ENCODE measurements at regions not wholly inside any gene's neighbourhood (a gene's known extent, or its start where the extent isn't known, plus 50 kb on each side); places are given as distances from the start of the nearest gene placed in this dataset.

DNA sequence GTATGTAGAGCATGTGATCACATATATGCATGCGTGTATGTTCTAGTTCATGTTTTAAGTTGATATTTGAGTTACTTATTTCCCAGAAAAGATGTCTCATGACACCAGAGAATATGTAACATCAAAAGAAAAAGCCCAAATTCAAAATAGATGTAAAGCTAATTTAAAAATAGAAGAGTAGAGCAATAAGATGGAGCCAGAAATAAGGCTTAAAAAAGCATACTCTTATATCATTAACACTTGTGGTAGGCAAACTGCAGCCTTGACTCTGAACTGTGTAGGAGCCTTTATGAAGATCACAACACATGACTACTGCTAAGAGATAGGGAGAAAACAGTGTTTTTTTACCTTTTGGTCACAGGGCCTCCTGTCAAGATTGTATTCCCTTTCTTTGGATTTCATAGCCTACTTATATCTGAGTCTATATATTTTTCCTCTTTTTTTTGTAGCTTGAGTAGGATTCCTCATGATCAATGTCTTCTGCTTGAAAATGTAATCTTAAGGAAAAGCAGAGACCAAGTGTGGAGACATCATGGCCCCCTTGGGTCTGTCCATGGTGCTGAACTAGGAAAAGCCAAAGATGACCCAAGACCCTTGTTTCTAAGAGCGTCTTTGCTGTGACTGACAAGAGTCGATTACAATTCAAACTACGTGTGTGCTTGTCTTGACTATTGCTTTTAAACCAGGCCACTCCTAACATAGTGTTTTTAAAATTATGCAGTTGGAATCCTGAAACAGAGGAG, 390.4 kb downstream of the SHISA9 start:
- DNase-seq = no peak

DNA sequence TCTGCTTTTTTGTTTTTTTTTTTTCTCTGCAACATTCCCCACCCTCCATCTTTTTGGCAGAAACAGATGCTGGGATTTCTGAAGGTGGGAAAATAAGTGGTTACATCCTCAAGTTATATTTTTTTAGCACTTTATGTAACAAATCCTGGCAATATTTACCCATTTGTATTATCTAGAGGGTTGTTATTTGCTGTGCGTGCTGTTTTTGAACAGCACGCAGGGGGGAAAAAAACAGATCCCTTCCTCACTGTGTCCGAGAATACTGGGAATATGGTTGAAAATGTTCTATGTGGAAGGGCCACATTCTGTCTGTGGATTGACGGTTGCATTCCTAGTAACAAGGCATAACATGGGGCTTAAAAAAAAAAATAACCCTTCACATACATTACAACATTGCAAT, 394.8 kb downstream of the SHISA9 start:
- DNase-seq = no peak

DNA sequence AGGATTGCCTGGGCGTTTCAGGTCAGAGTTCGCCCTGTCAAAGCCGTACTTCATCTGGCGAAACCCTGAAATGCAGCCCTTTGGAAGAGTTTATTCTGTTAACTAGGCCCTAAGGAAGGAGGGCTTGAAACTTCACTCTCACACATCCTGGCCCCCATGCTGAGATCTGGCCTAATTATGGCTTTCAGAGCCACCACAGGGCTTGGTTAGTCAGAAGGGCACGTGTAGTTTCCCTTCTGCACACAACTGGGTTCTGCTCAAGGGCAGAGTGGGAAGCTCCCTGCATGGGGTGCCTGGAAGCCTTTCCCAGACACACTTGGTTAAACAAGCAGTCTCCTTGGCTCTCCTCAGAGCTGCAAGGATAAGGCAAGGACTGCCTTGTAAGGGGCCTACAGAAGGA, 397.3 kb downstream of the SHISA9 start:
- DNase-seq = no peak

- no peak for DNase-seq
Measured at GRCh38 chr16:13300066-13300840, 398.9 kb downstream of the SHISA9 start.

GRCh38 chr16:13305019-13305755, 403.8 kb downstream of the SHISA9 start:
- no peak for DNase-seq

DNA sequence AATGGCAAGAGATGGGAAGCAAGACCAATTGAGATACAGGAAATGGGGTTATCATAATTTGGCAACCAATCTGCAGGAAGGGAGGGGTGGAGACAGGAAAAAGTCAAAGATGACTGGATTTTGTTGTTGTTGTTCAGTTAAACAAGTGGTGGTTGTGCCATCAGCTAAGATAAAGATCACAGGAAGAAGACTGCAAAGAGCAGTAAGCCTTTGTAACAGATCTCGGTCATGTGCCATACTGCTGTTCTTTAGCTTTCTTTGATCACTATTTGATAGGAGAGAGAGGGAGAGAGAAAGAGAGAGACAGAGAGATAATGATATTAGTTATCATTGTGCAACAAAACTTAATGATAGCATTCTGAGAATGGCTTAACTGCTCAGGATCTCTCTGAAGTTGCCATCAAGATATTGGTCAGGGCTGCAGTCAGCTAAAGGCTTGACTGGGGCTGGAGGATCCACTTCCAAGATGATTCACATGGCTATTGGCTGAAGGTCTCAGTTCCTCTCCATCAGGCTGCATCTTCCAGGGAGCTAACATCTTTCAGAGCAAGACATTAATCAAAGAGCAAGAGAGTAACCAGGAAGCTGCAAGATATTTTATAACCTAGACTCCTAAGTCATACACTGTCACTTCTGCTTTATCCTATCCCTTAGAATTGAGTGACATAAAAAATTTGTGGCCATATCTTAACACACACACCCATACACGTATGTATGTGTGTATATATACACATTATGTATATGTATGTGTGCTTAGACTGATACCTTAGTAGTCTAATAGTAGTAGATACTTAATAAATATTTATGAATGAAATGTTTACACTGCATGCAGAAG, 405.0 kb downstream of the SHISA9 start:
- DNase-seq = no peak

- DNase-seq = peak; percentile 49
Measured at GRCh38 chr16:13307255-13307654, 405.9 kb downstream of the SHISA9 start.

DNA sequence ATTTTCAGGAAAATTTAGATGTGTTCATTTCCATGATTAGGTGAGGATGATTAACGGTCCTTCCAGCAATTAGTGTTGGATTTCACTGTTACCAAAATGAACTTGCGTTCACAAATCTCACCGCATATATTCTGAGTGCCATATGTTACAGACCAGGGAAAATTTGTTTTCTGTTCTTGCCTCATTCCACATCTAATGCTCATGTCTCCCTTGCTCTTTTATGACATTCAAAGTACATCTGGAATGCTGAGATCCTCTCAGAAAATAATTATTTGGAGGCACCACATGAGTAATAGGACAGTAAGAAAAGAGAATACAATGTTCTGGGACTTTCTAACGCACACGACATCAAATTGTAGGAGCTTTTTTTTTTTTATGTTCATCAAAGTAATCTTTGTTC, 406.5 kb downstream of the SHISA9 start:
- DNase-seq = no peak

DNA sequence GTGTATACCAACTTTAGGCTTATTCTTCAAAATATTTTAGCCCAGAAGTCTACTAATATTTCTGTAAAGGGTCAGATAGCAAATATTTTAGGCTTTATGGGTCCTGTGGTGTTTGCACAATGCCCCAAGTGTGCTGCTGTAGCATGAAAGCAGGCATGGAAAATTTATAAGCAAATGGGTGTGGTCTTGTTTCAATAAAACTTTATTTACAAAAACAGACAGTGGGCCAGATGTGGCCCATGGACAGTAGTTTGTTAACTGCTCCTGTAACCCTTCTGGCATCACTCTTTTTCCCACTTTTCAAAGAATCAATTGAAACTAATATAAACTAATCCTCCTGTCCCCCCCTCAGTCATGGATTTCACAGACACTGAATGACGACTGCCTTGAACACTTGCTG, 410.7 kb downstream of the SHISA9 start:
- no peak for DNase-seq

- no peak for DNase-seq
Measured at GRCh38 chr16:13313351-13313750, 412.0 kb downstream of the SHISA9 start.

- no peak for DNase-seq
Measured at GRCh38 chr16:13314633-13315032, 413.2 kb downstream of the SHISA9 start.

GRCh38 chr16:13315642-13316427, 414.4 kb downstream of the SHISA9 start:
- no peak for DNase-seq

DNA sequence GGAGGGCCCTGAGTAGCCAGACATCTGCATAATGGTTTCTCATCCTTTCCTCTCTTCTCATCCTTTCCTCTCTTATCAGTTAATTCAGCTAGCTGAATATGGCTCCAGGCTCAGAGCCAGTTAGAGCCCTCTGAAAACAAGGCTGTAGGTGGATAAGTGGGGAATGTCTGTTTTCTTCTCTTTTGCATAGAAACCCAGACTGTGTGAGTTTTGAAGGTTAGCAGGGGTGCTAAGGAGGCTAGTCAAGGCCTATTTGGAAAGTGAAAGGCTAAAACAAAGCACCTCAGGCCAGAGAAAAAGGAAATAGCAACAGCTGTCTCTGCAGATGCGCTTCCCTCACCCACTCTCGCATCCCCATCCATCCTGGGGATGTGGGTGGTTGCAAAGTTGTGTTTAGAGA, 420.9 kb downstream of the SHISA9 start:
- no peak for DNase-seq

DNA sequence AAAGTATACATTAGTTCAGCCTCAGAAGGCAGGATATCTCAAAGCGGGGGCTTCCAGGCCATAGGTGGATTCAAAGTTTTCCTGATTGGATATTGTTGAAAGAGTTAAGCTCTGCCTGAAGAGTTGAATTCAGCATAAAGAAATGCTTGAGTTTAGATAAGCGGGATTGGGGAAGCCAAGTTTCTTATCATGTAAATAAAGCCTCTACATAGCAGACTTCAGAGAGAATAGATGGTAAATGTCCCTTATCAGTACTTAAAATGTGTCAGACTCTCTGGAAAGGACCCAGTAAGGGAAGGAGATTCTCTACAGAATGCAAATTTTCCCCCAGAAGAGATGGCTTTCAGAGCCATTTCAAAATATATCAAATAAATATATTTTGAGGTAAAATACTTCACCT, 423.5 kb downstream of the SHISA9 start:
- no peak for DNase-seq

GRCh38 chr16:13325396-13325795, 424.0 kb downstream of the SHISA9 start:
- DNase-seq = no peak

- no peak for DNase-seq
Measured at GRCh38 chr16:13331918-13332317, 430.5 kb downstream of the SHISA9 start.

DNA sequence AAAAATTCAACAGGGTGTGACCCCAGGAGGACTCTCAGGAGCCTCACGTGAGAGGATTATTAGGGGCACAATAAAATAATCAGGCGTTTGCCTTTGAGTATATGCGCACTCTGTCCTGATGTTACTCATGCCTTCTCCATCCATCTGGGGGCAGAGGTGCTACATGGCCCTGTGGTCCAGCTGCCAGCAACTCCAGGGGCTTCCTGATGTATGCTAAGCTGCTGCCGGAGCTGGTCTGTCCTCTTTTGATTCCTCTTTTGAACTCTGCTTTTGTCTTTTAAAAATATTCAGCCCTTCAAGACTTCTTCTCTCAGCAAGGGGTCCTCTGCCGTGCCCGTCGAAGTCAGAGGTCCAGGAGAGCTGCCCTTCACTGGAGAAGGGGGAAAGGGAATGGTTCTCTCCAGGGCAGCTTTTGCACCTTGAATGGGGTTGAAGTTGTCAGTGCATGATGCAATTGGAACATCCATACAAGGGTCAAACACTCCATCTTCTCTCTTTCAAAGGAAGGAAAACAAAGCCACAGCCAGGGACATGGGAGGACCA, 431.4 kb downstream of the SHISA9 start:
- DNase-seq = no peak

DNA sequence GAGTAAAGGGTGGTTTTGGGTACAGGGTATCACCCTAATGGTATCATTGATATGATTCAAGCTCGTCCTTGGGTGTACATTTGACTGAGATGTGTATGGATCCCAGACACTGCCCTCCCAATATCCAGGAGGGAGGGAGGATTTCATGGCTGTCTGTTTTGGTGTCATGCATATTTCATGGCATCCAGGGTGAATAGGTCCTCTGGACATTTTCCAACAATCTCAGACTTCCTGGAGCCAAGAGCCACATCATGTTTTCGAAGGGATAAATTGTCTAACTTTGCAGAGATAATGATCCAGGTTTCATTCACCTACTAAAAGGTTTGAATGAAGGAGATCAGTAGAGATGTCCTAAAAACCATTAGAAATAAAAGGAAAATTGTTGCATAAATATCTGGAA, 431.9 kb downstream of the SHISA9 start:
- DNase-seq = no peak

DNA sequence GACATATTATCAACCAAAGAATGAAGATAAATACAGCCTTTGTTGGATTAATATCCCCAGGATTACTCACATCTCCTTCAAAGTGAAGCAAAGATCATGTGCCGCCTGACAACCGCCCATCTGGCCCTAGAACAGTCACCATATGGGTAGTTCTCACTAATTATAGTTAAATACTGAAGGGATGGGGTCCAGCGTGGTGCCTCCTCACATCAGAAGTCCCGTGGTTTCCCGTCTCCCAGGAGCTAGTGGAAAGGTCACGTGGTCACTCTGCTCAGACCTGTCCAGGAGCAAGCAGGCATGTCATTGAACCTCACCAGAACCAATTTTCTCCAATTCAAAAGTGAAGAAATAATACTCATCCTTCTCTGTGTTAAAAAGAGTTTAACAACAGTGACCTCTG, 434.5 kb downstream of the SHISA9 start:
- DNase-seq = no peak

- no peak for DNase-seq
Measured at GRCh38 chr16:13336335-13336734, 434.9 kb downstream of the SHISA9 start.

All from EL (cell line).